IPS-NIHi7 (cell line): ENCODE measurements at regions not wholly inside any gene's neighbourhood (a gene's known extent, or its start where the extent isn't known, plus 50 kb on each side); places are given as distances from the start of the nearest gene placed in this dataset.
"Not testable (repeated sequence)": the region's sequence is repeated elsewhere in the genome, so short reads cannot be mapped to it uniquely, and the experiment has no call there.

Experiments
- DNase-seq: peaks from one replicate; pipeline ENCODE4 v3.0.0; 2012; ENCODE audit warnings: mixed read lengths; ENCODE audit errors: extremely low spot score

DNA sequence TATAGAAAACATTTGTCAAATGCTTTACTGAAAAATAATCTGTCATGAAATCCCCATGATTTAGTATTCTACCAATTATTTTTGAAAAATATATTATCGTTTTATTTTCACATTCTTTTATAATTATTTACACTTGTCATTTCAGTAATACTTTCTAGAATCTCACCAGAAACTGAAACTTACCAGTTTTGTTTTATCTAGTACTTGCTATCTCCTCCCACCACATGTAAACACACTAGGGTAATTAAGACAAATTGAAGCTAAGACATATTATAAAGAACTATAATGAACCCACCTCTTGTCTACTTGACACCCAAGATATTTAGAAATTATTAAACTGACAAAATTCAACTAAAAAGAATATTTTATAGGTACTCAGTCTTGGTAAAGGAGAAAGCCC is 51.5 kb upstream of the GRM3 start:
- DNase-seq = no peak

DNA sequence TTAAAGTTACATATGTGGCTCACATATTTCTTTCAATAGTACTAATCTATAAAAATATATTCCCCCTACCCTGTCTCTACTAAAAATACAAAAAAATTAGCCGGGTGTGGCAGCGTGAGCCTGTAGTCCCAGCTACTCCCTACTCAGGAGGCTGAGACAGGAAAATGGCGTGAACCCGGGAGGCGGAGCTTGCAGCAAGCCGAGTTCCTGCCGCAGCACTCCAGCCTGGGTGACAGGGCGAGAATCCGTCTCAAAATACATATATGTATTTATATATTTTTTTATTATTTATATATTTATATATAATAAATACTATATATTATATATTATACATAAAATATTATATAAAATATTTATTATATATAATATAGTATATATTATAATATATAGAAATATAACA is 69.7 kb upstream of the GRM3 start:
- DNase-seq = no peak

DNA sequence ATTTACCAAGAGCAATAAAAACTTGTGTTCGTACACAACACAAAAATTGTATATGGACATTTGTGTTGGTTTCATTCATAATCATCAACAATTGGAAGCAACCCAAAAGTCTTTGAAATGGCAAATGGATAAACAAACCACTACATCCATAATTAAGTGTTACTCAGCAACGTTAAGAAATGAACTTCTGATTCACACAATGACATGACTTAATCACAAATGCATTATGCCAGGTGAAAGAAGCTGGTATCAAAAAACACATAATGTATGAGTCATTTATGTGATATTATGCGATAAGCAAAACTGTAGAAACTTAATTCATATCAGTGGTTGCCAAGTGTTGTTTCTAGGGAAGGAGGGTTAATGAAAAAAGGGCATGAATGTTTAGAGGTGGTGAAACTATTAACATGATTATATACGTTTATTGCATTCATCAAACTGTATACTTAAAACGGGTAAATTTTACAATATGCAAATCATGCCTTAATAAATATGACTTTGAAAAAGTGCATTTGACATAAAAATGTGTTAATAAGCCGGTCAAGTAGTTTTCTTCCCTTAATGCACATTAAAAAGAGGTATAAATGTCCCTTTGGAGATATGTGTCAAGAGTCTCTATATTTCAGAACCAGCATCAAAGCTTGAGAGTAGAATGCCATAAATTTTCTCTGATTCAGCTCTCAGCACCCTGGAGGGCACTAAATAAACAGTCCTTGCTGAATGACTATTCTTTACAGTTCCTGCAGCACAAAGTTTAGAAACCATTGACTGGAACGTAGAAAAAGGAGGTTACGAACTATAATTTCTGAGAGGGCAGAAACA is 84.8 kb upstream of the GRM3 start:
- DNase-seq = no peak

DNA sequence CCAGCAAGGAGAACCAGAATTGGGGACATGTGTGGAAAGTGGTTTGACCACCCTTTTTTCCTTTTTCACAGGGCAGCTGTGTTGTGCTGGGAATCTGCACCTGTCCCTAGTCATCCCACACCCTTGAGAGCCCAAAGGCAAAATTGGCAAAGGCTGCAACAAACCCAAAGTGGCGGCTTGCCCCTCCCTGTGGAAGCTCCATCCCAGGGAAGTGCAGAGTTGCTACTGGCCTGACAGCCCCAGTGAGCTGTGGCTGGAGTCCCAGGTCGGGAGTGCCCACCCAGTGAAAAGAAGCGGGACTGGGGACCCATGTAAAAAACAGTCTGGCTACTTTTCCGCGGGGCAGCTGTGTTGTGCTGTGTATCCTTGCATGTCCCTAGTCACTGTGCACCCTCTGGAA is 109.1 kb upstream of the GRM3 start:
- no peak for DNase-seq

DNA sequence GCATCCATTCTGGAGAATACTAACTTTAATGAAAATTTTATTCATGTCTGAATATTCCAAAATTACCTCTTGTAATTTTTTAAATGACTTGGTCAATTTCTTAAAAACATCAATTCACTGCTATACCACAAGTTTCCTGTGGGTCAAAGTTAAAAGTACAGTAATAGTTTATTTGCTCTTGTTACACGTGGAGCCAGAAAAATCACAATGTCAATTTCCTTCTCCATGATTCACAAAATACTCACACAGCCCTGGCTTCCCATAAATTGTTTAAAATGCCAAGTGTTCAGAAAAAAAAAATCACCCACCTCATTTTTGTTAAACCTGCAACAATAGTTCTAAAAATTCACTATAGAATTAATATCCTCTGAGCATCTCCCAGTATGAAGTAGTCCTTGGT is 139.5 kb upstream of the GRM3 start:
- no peak for DNase-seq

DNA sequence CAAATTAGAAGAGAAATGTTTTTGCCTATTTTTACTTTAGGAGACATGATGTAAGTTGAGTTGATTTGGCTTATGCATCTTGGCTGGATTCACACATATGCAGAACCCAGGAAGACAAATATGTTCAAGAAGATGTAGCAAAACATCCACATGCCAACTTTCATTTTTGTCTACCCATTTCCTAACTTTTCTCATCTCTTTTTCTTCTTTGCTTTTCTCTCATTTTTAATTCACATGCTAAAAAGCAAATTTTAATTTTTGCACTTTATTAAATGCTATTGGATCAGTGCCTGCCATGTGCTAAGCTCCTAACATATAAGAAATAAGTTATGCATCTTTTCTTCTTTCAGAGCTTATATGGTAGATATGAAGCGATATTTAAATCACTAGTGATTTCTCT is 143.7 kb upstream of the GRM3 start:
- no peak for DNase-seq

DNA sequence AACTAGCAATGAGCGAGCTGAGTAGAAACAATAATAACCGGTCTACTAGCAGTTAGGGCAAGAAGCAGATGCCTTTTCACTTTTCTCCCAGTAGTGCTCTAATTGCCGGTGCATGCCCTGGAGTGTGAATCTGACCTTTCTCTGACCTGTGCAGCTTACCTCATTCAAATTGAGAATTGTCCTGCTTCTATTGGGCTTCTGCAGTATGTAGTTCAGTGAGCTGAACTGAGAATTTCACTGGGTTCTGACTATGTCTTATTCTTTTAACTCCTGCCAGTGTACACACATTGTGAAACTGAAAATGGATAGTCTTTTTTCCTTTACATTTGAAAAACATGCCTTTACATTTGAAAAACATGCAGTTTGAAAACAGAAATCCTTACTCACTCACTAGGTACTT is 157.9 kb upstream of the GRM3 start:
- no peak for DNase-seq

DNA sequence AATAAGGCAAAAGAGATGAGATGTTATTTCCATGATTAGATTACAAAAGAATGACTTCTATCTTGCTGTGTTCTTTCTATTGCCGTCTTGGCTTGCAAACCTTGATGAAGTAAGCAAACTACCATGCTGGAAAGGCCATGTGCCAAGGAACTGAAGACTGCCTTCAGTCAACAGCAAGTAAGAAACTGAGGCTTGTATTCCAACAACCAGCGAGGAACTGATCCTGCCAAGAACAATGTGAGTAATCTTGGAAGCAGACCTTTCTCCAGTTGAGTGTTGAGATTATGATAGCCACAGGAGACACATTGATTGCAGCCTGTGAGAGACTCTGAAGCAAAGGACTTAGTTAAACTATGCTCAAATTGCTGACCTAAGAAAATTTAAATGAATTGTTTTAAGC is 164.6 kb upstream of the GRM3 start:
- no peak for DNase-seq

DNA sequence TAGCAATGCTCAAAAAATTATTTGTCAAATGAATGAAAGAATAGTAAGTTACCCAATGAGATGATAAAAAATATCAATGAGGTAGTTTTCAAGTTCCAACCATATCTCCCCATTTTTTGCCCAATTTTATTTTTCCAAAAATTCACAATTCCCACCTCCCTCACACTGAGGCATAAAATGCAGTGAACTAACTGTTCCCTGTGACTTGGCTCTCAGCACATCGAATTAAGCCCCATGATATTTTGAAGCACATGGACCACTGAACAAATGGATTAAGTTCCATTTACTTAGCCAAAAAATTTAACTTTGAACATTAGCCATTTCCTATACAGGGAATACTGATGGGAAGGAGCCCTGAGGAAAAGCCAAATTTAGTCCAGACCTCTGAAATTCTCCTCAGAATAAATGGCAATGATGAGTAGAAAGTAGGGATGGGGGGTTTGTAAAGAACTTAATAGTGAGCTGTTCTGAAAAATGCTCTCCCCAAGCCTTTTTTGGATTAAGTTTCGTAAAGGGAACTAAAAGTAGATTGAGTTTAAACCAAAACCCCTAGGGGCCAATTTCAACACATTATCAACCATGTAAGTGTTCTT is 166.3 kb upstream of the GRM3 start:
- DNase-seq = no peak

DNA sequence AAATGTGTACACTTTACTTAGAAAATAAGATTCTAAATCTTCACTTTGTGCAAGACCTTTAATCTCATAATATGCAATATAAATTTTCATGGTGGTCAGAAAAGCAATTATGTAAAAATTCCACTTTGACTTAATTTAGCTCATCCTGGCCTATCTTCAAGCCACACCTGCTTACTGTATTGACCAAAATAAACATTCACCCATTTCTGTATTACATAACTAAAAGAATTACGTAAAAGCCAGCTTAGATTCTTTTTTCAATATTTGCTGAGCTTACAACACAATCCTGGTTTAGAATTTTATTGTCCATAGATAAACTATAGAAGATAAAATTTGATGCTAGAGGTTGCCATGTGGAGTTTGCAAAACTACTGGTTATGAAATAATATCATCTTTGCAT is 172.9 kb upstream of the GRM3 start:
- DNase-seq = no peak

DNA sequence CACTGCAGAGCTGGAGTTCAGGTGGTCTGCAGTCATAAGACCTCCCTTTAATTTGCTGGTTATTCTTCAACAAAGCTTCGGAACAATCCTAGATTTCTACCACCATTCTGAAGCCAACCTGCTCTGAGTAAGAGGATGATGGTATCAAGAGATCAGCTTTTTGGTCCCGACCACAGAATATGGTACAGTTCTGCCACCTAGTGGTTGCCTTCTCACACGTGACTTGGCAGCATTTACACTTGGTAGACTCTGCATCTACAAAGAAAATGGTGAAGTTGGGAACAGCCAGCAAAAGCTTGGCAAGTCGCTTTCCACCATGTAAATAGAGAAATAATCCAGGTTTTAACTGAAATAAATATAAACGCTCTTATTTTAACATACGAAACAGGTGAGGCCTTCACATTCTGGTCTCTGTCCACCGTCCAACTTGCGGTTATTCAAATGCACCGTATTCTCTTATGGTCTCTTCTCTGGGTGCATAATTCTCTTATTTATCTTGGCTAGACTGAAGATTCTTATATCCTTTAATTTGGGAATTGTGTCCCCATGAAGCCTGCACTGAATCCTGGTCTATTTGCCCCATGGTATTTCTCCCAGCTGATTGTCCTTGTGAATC is 173.9 kb upstream of the GRM3 start:
- DNase-seq = peak; percentile 79

DNA sequence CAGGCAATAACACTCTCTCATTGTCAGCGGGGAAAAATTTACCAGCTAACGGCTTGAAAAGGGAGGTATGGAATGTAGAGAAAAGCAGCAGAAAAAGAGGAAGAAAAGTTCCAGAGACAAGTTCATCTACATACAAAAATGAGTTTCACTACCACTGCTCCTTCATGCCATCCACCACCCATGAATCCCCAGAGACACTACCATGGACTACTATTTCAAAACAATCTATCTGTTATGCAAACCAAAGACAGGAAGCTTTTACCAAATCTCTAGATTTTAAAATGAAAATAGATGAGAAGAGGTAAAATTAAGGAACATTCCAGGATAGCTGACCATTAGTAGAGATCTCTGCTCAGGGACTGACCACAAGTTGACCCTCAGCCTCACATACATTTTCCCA is 189.0 kb upstream of the GRM3 start:
- DNase-seq = no peak

DNA sequence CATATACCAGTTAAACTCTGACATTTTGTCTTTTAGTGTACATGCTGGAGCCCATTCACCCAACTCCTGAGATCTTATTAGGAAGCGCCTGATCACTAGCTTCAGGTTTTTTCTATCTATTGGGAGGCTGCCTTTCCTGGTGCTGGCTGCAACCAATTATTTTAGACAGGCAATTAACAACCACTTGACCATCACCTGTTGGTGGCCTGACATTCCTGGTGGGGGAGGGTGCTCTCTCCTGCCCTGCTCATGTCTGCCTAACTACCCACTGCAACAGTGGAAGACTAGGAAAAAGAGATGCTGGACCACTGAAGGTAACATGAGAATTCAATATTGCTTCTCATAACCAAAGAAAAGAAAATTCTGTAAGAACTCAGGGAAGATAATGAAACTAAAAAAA is 190.3 kb upstream of the GRM3 start:
- DNase-seq = no peak

DNA sequence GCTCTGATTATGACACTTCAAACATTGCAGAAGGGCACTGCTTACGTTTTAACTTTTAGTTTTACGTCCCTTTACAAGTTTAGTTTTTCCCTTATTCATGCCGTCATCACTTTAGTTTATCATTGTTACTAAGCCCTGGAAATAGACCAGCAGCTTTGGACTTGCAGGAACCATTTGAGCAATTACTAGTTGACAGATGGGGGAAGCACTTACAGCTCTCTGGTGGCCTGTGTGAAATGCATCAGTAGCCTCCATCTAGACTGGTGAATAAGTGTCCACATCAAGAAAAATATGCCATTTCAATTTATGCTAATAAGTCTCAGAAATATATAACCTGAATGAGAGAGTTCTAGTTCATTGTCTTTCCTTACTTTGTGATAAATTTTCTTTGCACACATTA is 194.9 kb upstream of the GRM3 start:
- no peak for DNase-seq

DNA sequence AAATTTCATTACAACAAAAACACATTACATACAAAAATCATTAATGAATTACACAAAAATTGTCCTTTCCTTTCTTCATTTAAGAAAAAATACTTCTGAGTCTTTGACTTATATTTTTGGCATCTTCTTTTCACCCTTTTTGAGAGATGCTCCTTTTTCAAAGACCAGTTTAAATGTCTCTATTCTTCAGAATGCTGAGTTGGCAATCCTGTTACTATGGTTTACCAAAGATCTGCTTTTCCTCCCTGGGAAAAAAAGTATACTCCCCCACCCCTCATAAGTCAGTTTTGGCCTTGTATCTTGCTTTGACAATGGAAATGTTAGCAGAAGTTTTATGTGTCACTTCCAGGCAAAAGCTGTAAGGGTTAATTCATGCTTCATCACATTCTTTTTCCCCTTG is 198.4 kb upstream of the GRM3 start:
- no peak for DNase-seq

DNA sequence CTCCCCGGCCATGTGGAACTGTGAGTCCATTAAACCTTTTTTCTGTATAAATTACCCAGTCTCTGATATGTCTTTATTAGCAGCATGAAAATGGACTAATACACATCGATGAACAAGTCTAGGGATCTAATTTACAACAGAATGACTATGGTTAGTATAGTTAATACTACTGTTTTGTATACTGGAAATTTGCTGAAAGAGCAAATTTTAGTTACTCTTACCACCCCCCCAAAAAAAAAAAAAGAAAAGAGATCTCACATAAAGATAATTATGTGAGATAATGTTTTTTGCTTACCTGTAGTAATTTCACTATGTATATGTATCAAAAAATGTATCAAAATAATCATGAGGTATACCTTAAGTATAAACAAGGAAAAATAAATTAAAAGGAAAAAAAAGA is 199.5 kb upstream of the GRM3 start:
- DNase-seq = no peak

DNA sequence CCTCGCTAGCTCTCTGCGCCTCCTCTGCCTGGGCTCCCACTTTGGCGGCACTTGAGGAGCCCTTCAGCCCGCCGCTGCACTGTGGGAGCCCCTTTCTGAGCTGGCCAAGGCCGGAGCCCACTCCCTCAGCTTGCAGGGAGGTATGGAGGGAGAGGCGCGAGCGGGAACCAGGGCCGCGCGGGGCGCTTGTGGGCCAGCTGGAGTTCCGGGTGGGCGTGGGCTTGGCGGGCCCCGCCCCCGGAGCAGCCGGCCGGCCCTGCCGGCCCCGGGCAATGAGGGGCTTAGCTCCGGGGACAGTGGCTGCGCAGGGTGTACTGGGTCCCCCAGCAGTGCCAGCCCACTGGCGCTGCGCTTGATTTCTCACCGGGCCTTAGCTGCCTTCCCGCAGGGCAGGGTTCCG is 203.3 kb upstream of the GRM3 start:
- DNase-seq = not testable (repeated sequence)

DNA sequence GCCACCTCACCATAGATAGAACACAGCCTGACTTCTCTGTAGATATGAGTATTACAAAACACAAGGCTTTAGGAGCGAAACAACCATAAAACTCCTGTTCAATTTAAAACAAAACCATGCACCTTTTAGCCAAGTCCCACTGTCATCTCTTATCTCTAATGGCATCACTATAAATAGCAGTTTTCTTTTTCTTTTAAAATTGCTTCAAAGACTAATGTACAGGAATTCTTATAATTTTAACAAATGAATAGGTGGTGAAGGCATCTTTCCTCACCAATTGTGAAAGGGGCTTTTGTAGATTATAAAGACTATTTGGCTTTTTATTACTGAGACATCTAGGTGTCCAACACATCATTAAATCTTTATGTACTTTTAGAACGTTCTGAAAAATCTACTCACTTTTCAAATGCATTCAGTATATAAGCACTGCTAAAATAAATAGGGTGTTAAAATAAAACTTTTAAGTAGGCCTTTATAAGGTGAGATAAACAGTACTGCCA is 205.7 kb upstream of the GRM3 start:
- no peak for DNase-seq

DNA sequence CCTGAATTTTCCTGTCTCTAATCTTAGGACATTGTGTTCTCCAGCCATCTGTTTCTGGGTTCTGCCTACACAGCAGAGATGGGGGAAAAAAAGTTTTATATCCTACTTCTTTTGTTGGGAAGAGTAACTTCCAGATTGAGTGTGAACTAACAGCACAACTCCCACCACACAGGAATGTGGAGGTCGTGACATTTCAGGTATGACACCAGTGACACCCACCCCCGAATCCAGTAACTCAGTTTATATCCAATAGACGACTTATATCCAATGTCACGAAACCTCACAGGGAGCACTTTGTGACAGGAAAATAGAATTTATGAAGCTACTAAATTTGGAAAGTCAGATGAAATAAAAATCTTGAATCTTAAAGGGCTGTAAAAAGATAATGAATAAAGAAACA is 211.9 kb upstream of the GRM3 start:
- no peak for DNase-seq

DNA sequence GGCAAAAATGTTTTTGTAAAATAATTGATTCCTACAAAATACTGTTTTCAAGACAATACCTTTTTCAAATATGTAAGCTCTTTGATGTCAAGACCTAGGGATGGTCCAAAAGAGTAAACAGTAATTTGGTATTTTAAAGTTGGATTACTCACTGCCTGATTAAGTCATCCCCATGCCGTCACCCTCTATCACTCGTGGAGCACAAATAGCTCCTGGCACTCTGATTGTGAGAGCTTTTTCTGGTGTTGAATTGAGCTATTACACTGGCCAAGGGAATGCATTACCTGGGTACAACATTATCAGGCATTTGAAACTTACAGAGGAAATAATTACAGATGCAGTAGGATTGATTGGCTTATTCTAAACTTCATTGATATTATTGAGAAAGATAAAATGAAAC is 231.9 kb upstream of the GRM3 start:
- no peak for DNase-seq

DNA sequence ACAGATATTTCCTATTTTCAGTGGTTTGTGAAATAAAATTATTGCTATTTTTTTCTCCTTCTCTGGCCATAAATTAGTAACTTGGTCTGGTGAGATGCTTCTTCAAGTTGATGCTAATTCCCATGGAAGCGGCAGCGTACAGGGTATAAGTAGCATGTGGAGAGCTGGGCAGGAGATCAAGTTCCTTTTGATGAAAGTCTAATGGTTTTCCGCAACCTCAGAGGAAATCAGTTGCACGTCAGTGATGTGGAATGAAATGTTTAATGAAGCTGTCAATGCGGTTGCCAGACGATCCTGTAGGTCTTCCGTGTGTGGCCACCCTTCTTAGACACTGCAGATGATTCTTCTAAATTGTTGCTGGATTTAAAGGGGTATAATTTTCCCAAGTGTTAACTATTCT is 236.4 kb upstream of the GRM3 start:
- no peak for DNase-seq

DNA sequence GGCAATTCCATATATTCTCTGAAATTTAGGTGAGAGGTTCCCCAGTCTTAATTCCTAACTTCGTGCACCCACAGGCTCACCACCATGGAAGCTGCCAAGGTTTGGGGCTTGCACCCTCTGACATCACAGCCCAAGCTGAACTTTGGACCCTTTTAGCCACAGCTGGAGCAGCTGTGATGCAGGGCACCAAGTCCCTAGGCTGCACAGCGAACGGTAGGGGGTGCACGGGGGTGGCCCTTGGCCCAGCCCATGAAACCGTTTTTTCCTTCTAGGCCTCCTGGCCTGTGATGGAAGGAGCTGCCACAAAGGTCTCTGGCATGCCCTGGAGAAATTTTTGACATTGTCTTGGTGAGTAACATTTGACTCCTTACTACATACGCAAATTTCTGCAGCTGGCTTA is 251.9 kb upstream of the GRM3 start:
- DNase-seq = no peak

DNA sequence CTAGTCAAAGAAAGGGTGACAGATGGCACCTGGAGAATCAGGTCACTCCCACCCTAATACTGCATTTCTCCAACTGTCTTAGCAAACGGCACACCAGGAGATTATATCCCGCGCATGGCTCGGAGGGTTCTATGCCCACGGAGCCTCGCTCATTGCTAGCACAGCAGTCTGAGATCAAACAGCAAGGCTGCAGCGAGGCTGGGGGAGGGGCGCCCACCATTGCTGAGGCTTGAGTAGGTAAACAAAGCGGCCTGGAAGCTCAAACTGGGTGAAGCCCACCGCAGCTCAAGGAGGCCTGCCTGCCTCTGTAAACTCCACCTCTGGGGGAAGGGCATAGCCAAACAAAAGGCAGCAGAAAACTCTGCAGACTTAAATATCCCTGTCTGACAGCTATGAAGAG is 268.1 kb upstream of the GRM3 start:
- not testable (repeated sequence) for DNase-seq
